Endothelial cell (in vitro differentiated cells): ENCODE measurements at regions not wholly inside any gene's neighbourhood (a gene's known extent, or its start where the extent isn't known, plus 50 kb on each side); places are given as distances from the start of the nearest gene placed in this dataset.

ENCODE experiments used
- DNase-seq: peaks from one replicate; pipeline ENCODE4 v3.0.0; 2021; ENCODE audit warnings: low spot score
- H3K27ac Mint-ChIP-seq: one replicate; pipeline ENCODE4 v1.8.0; 2021; ENCODE audit warnings: mixed read lengths, inconsistent platforms; ENCODE audit not compliant: unreplicated experiment
- H3K27me3 Mint-ChIP-seq: one replicate; pipeline ENCODE4 v1.8.0; 2021; ENCODE audit warnings: mild to moderate bottlenecking, moderate library complexity, mixed read lengths, inconsistent platforms; ENCODE audit not compliant: unreplicated experiment
- H3K36me3 Mint-ChIP-seq: one replicate; pipeline ENCODE4 v1.8.0; 2021; ENCODE audit warnings: mild to moderate bottlenecking, low read depth, mixed read lengths, inconsistent platforms; ENCODE audit not compliant: unreplicated experiment
- H3K4me1 Mint-ChIP-seq: one replicate; pipeline ENCODE4 v1.8.0; 2021; ENCODE audit warnings: mild to moderate bottlenecking, mixed read lengths, inconsistent platforms; ENCODE audit not compliant: unreplicated experiment
- H3K4me3 Mint-ChIP-seq: one replicate; pipeline ENCODE4 v1.8.0; 2021; ENCODE audit warnings: mild to moderate bottlenecking, mixed read lengths, inconsistent platforms; ENCODE audit not compliant: unreplicated experiment
- H3K9me3 Mint-ChIP-seq: one replicate; pipeline ENCODE4 v1.8.0; 2021; ENCODE audit warnings: mixed read lengths, inconsistent platforms; ENCODE audit not compliant: unreplicated experiment
- TF ChIP-seq, protein P1 (sequence below): fragments of 200-600 bp; sonication (generic); IDR thresholded peaks from one replicate; pipeline ENCODE4 v1.5.0; 2021; ENCODE audit warnings: antibody characterized with exemption; ENCODE audit not compliant: unreplicated experiment

DNA sequence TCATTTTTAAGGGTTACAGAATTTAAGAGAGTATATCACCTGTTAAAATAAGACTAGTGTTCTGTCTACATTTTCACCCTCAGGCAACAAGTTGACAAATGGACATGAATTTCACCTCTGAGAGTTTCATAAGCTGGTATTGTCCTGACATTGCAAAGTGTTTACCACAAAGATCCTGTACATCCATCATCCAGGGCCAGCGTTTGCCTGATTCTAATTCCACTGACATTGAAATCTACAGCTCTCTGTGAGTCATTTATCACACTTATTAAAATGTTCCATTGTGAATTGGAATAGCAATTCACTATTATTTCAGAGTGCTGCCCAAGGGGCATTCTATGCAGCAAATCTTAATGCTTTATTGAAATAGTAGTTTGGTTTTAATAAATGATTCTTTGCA lies 1499.4 kb upstream of the PCDH7 start:
- no peaks in the 10 kb centered on the region for H3K4me1 Mint-ChIP-seq
- no peak overlapping the region for H3K4me3 Mint-ChIP-seq
- no peak for DNase-seq
- H3K9me3 Mint-ChIP-seq = no peaks in the 10 kb centered on the region
- H3K27ac Mint-ChIP-seq = no peak overlapping the region
- TF ChIP-seq, protein P1, sequence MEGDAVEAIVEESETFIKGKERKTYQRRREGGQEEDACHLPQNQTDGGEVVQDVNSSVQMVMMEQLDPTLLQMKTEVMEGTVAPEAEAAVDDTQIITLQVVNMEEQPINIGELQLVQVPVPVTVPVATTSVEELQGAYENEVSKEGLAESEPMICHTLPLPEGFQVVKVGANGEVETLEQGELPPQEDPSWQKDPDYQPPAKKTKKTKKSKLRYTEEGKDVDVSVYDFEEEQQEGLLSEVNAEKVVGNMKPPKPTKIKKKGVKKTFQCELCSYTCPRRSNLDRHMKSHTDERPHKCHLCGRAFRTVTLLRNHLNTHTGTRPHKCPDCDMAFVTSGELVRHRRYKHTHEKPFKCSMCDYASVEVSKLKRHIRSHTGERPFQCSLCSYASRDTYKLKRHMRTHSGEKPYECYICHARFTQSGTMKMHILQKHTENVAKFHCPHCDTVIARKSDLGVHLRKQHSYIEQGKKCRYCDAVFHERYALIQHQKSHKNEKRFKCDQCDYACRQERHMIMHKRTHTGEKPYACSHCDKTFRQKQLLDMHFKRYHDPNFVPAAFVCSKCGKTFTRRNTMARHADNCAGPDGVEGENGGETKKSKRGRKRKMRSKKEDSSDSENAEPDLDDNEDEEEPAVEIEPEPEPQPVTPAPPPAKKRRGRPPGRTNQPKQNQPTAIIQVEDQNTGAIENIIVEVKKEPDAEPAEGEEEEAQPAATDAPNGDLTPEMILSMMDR = no peak
- no peaks in the 10 kb centered on the region for H3K36me3 Mint-ChIP-seq
- no peaks in the 10 kb centered on the region for H3K27me3 Mint-ChIP-seq

DNA sequence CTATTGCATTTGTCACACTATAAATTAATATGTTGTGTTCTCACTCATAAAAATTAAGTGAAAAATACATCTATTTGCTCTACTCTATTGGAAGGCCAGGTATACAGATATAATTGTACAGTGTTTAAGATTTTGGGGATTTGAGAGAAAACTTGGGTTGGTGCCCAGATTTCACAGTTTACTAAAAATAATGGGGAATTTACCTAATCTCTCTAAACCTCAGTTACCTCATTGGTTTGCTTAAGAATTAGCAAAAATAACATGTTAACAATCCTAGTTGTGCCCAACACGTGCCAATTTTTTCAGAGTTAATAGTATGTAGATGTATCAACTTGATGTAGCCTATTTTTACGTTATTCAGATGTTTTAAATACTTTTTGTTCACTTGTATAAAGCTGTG lies 1495.3 kb upstream of the PCDH7 start:
- TF ChIP-seq, protein P1 = no peak
- no peaks in the 10 kb centered on the region for H3K27me3 Mint-ChIP-seq
- H3K9me3 Mint-ChIP-seq = no peaks in the 10 kb centered on the region
- H3K27ac Mint-ChIP-seq = no peak overlapping the region
- no peaks in the 10 kb centered on the region for H3K36me3 Mint-ChIP-seq
- DNase-seq = no peak
- no peak overlapping the region for H3K4me3 Mint-ChIP-seq
- no peaks in the 10 kb centered on the region for H3K4me1 Mint-ChIP-seq

DNA sequence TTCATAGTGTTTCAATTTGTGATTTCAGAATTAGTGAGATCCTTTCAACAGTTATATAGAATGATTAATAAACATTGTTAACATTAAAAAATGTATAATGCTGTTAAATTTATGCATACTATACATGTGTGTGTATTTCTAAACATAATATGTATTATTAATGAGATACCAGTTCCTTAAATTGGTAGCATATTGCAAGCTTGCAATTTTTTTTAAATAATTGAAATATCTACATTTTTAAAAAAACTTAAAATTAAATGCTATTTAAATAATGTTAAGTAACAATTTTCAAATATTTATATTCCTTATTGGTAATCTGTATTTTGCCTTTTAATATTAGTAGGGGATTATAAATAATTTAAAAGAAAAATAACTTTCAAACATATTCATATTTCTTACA lies 1479.5 kb upstream of the PCDH7 start:
- Mint-ChIP-seq H3K4me3 (no peak overlapping the region), H3K4me1 (no peaks in the 10 kb centered on the region), H3K9me3 (no peaks in the 10 kb centered on the region), H3K36me3 (no peaks in the 10 kb centered on the region), H3K27me3 (peaks cover 1% of the 10 kb centered on the region), H3K27ac (no peak overlapping the region)
- TF ChIP-seq, protein P1 = no peak
- no peak for DNase-seq

DNA sequence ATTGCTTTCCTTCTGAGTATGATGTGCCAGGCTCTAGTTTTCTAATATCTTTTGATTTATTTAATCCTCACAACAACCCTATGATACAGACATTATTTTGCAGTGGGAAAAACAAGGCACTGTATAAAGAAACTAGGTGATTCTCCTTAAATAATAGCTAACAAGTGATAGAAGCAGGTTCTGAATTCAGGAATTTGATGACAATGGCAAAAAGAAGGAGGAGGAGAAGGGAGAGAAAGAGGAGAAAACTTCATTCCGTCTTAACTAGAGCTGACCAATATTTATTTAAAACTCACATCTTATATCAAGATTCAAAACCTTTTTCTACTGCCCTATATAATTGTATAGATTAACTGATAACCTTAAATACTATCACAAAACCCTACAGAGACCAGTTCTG lies 1477.1 kb upstream of the PCDH7 start:
- Mint-ChIP-seq H3K36me3 (no peaks in the 10 kb centered on the region), H3K27me3 (peaks cover under 1% of the 10 kb centered on the region), H3K4me1 (no peaks in the 10 kb centered on the region), H3K27ac (no peak overlapping the region), H3K9me3 (no peaks in the 10 kb centered on the region), H3K4me3 (no peak overlapping the region)
- DNase-seq = no peak
- TF ChIP-seq, protein P1 = no peak

DNA sequence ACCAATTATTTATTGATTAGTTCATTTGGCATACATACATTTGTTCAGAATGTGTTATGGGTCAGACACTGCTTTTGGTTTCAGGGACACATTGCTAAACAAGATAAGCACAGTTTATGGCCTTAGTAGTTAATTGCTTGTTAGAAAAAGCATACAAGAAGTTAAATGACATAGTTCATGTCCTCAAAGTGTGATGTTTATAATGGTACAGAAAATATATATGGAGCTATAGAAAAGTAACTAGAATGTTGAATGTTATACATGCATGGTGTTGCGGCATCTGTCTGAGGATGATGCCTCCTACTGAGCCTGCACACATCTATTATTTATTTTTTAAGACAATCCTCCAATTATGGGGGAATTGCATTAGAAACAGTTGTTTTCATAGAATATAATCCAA lies 1476.3 kb upstream of the PCDH7 start:
- Mint-ChIP-seq H3K27ac (no peak overlapping the region), H3K4me3 (no peak overlapping the region), H3K9me3 (no peaks in the 10 kb centered on the region), H3K27me3 (no peaks in the 10 kb centered on the region), H3K4me1 (no peaks in the 10 kb centered on the region), H3K36me3 (no peaks in the 10 kb centered on the region)
- no peak for DNase-seq
- TF ChIP-seq, protein P1 = no peak
